Activated T-cell treated with anti-CD3 and anti-CD28 coated beads, Interleukin-2, amount 50 U/mL, for 1 hour (primary cell): ENCODE measurements at regions not wholly inside any gene's neighbourhood (a gene's known extent, or its start where the extent isn't known, plus 50 kb on each side); places are given as distances from the start of the nearest gene placed in this dataset.
"Not testable (repeated sequence)": the region's sequence is repeated elsewhere in the genome, so short reads cannot be mapped to it uniquely, and the experiment has no call there.

Source experiments
- DNase-seq: peaks from one replicate; pipeline ENCODE4 v3.0.0-alpha.2; 2020

- DNase-seq: no peak
Measured at GRCh38 chr5:124538931-124539330, 207.5 kb downstream of the ZNF608 start.

GRCh38 chr5:124538191-124538590 lies 208.2 kb downstream of the ZNF608 start:
- no peak for DNase-seq

- no peak for DNase-seq
Measured at GRCh38 chr5:124537522-124537921, 208.9 kb downstream of the ZNF608 start.

GRCh38 chr5:124537107-124537506 lies 209.3 kb downstream of the ZNF608 start:
- no peak for DNase-seq

GRCh38 chr5:124536333-124536732 lies 210.1 kb downstream of the ZNF608 start:
- DNase-seq: no peak

GRCh38 chr5:124530916-124531315 lies 215.5 kb downstream of the ZNF608 start:
- DNase-seq: no peak

GRCh38 chr5:124528838-124529237 lies 217.6 kb downstream of the ZNF608 start:
- DNase-seq: no peak

- no peak for DNase-seq
Measured at GRCh38 chr5:124527220-124527991, 219.0 kb downstream of the ZNF608 start.

GRCh38 chr5:124526079-124526478 lies 220.4 kb downstream of the ZNF608 start:
- DNase-seq: not testable (repeated sequence)

- DNase-seq: no peak
Measured at GRCh38 chr5:124524552-124525232, 221.7 kb downstream of the ZNF608 start.

GRCh38 chr5:124523897-124524296 lies 222.5 kb downstream of the ZNF608 start:
- no peak for DNase-seq

- no peak for DNase-seq
Measured at GRCh38 chr5:124522992-124523391, 223.4 kb downstream of the ZNF608 start.

GRCh38 chr5:124521461-124522230 lies 224.8 kb downstream of the ZNF608 start:
- no peak for DNase-seq

GRCh38 chr5:124519396-124519795 lies 227.0 kb downstream of the ZNF608 start:
- no peak for DNase-seq

GRCh38 chr5:124516567-124516966 lies 229.9 kb downstream of the ZNF608 start:
- no peak for DNase-seq

- no peak for DNase-seq
Measured at GRCh38 chr5:124515497-124516245, 230.8 kb downstream of the ZNF608 start.

GRCh38 chr5:124514956-124515355 lies 231.5 kb downstream of the ZNF608 start:
- DNase-seq: no peak

GRCh38 chr5:124512952-124513632 lies 233.3 kb downstream of the ZNF608 start:
- DNase-seq: no peak

GRCh38 chr5:124512236-124512635 lies 234.2 kb downstream of the ZNF608 start:
- no peak for DNase-seq

- no peak for DNase-seq
Measured at GRCh38 chr5:124511791-124512190, 234.6 kb downstream of the ZNF608 start.

GRCh38 chr5:124507688-124508087 lies 238.8 kb downstream of the ZNF608 start:
- no peak for DNase-seq
